Body of pancreas (tissue), 4 donors: ENCODE measurements at regions not wholly inside any gene's neighbourhood (a gene's known extent, or its start where the extent isn't known, plus 50 kb on each side); places are given as distances from the start of the nearest gene placed in this dataset.

Source experiments
- CTCF ChIP-seq, 7 experiments: fragments of 450-650 bp in 4 of 7; fragments of 200-600 bp in 3 of 7; sonication (generic) in 3 of 7; IDR thresholded peaks; one replicate each; pipeline ENCODE4 v1.5.1; 2016 to 2019; ENCODE audit warnings: antibody characterized with exemption in 7 of 7
- POLR2A ChIP-seq, 3 donors: fragments of 450-650 bp; IDR thresholded peaks; one replicate each; pipeline ENCODE4 v1.6.1; 2016; ENCODE audit warnings: antibody characterized with exemption in 3 of 3, mild to moderate bottlenecking in 2 of 3

DNA sequence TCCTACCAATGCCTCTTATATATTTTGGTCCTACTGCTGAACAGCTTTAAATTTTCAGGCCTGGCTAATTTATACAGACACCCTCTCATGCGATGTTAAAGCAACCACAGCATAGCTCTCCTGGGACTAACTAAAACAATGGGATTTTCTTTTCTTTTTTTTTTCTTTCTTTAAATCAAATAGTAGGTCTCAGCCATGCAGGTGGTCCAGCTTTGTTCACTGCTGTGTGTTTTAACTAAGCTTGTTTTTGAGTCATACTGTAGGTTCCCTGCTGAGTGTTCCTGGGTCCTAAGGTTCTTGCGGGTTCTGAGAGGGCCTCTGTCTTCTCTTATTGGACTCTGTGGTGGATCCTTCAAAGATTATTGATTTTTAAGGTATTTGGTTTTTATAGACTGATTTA, 113.1 kb upstream of the SORCS1 start:
- TF ChIP-seq CTCF (IDR thresholded peaks at IDR 0.05) (no peak), POLR2A (IDR thresholded peaks at IDR 0.05) (no peak)
